ENCODE measurements at regions not wholly inside any gene's neighbourhood (a gene's known extent, or its start where the extent isn't known, plus 50 kb on each side); places are given as distances from the start of the nearest gene placed in this dataset.

- DNase-seq = no peak
Measured at GRCh38 chr2:106631281-106631680, 144.1 kb downstream of the CD8B2 start.

GRCh38 chr2:106638043-106638442 lies 150.9 kb downstream of the CD8B2 start:
- DNase-seq = no peak

- peak; percentile 23 for DNase-seq
Measured at GRCh38 chr2:106638580-106638979, 151.4 kb downstream of the CD8B2 start.

GRCh38 chr2:106642679-106643078 lies 155.5 kb downstream of the CD8B2 start:
- DNase-seq = no peak

- no peak for DNase-seq
Measured at GRCh38 chr2:106644623-106645022, 157.5 kb downstream of the CD8B2 start.

GRCh38 chr2:106646605-106647004 lies 159.4 kb downstream of the CD8B2 start:
- no peak for DNase-seq

GRCh38 chr2:106649306-106649705 lies 162.1 kb downstream of the CD8B2 start:
- no peak for DNase-seq

- DNase-seq = no peak
Measured at GRCh38 chr2:106653465-106653864, 166.3 kb downstream of the CD8B2 start.

- no peak for DNase-seq
Measured at GRCh38 chr2:106658616-106659015, 171.5 kb downstream of the CD8B2 start.

- no peak for DNase-seq
Measured at GRCh38 chr2:106664669-106665068, 177.5 kb downstream of the CD8B2 start.

- no peak for DNase-seq
Measured at GRCh38 chr2:106667478-106668070, 180.4 kb downstream of the CD8B2 start.

- DNase-seq = no peak
Measured at GRCh38 chr2:106685180-106685897, 198.2 kb downstream of the CD8B2 start.

GRCh38 chr2:106686814-106687213 lies 199.2 kb downstream of the ST6GAL2 start:
- no peak for DNase-seq

GRCh38 chr2:106694964-106695470 lies 190.9 kb downstream of the ST6GAL2 start:
- no peak for DNase-seq

GRCh38 chr2:106695919-106696318 lies 190.0 kb downstream of the ST6GAL2 start:
- DNase-seq = no peak

- no peak for DNase-seq
Measured at GRCh38 chr2:106700616-106701015, 185.4 kb downstream of the ST6GAL2 start.

- no peak for DNase-seq
Measured at GRCh38 chr2:106701203-106702022, 184.6 kb downstream of the ST6GAL2 start.

- DNase-seq = no peak
Measured at GRCh38 chr2:106703161-106703560, 182.8 kb downstream of the ST6GAL2 start.

- DNase-seq = no peak
Measured at GRCh38 chr2:106704798-106705197, 181.2 kb downstream of the ST6GAL2 start.

GRCh38 chr2:106705877-106706276 lies 180.1 kb downstream of the ST6GAL2 start:
- no peak for DNase-seq

- no peak for DNase-seq
Measured at GRCh38 chr2:106706283-106706682, 179.7 kb downstream of the ST6GAL2 start.

GRCh38 chr2:106708209-106708608 lies 177.8 kb downstream of the ST6GAL2 start:
- no peak for DNase-seq

- DNase-seq = no peak
Measured at GRCh38 chr2:106709229-106709628, 176.7 kb downstream of the ST6GAL2 start.

- DNase-seq = no peak
Measured at GRCh38 chr2:106719222-106719621, 166.7 kb downstream of the ST6GAL2 start.

Measured in NCI-H1417 treated with DMSO at 0.1 percent for 48 hours (cell line).